CD4-positive, alpha-beta T cell treated with Interleukin-1 beta for 1 hour (primary cell): ENCODE measurements at regions not wholly inside any gene's neighbourhood (a gene's known extent, or its start where the extent isn't known, plus 50 kb on each side); places are given as distances from the start of the nearest gene placed in this dataset.
"Not testable (repeated sequence)": the region's sequence is repeated elsewhere in the genome, so short reads cannot be mapped to it uniquely, and the experiment has no call there.

Source experiments
- DNase-seq, 2 donors: peaks; one replicate each; pipeline ENCODE4 v3.0.0-alpha.2; 2020 to 2022

- DNase-seq = no peak
Measured at GRCh38 chr2:223475901-223476300, 126.3 kb downstream of the SCG2 start.

- no peak for DNase-seq
Measured at GRCh38 chr2:223477318-223477717, 124.8 kb downstream of the SCG2 start.

- DNase-seq = no peak
Measured at GRCh38 chr2:223481486-223481885, 120.7 kb downstream of the SCG2 start.

- DNase-seq = no peak
Measured at GRCh38 chr2:223486751-223487150, 115.4 kb downstream of the SCG2 start.

GRCh38 chr2:223487214-223487846, 114.8 kb downstream of the SCG2 start:
- no peak for DNase-seq

- DNase-seq = no peak
Measured at GRCh38 chr2:223488814-223489213, 113.3 kb downstream of the SCG2 start.

GRCh38 chr2:223494496-223494895, 107.7 kb downstream of the SCG2 start:
- no peak for DNase-seq

GRCh38 chr2:223494942-223495341, 107.2 kb downstream of the SCG2 start:
- no peak for DNase-seq

GRCh38 chr2:223496853-223497252, 105.3 kb downstream of the SCG2 start:
- not testable (repeated sequence) for DNase-seq

GRCh38 chr2:223500709-223501108, 101.5 kb downstream of the SCG2 start:
- no peak for DNase-seq

GRCh38 chr2:223501641-223502040, 100.5 kb downstream of the SCG2 start:
- DNase-seq = no peak

- DNase-seq = no peak
Measured at GRCh38 chr2:223503746-223504145, 98.4 kb downstream of the SCG2 start.

GRCh38 chr2:223508372-223508771, 93.8 kb downstream of the SCG2 start:
- DNase-seq = no peak

GRCh38 chr2:223510713-223511112, 91.4 kb downstream of the SCG2 start:
- no peak for DNase-seq

GRCh38 chr2:223511168-223511567, 91.0 kb downstream of the SCG2 start:
- DNase-seq = no peak

GRCh38 chr2:223513771-223514455, 88.2 kb downstream of the SCG2 start:
- DNase-seq = no peak

GRCh38 chr2:223519471-223519870, 82.7 kb downstream of the SCG2 start:
- DNase-seq = no peak

- no peak for DNase-seq
Measured at GRCh38 chr2:223522796-223523195, 79.4 kb downstream of the SCG2 start.

- DNase-seq = no peak
Measured at GRCh38 chr2:223523551-223524001, 78.6 kb downstream of the SCG2 start.

GRCh38 chr2:223524066-223524465, 78.1 kb downstream of the SCG2 start:
- no peak for DNase-seq

- DNase-seq = no peak
Measured at GRCh38 chr2:223526106-223526505, 76.1 kb downstream of the SCG2 start.

- DNase-seq = no peak
Measured at GRCh38 chr2:223528036-223528435, 74.1 kb downstream of the SCG2 start.

GRCh38 chr2:223529696-223530095, 72.5 kb downstream of the SCG2 start:
- DNase-seq = no peak

GRCh38 chr2:223530811-223531210, 71.3 kb downstream of the SCG2 start:
- DNase-seq = no peak

GRCh38 chr2:223532161-223532560, 70.0 kb downstream of the SCG2 start:
- DNase-seq = no peak
